ENCODE measurements at regions not wholly inside any gene's neighbourhood (a gene's known extent, or its start where the extent isn't known, plus 50 kb on each side); places are given as distances from the start of the nearest gene placed in this dataset.

- no peak for DNase-seq (ENCODE audit: low spot score)
These were observed 115.7 kb downstream of the OAT start for GRCh38 chr10:124302951-124303505.

GRCh38 chr10:124301736-124302135 lies 117.0 kb downstream of the OAT start:
- no peak for DNase-seq (ENCODE audit: low spot score)

GRCh38 chr10:124300735-124301134 lies 118.0 kb downstream of the OAT start:
- no peak for DNase-seq (ENCODE audit: low spot score)

GRCh38 chr10:124300224-124300623 lies 118.5 kb downstream of the OAT start:
- DNase-seq (ENCODE audit: low spot score): no peak

GRCh38 chr10:124299696-124300095 lies 119.0 kb downstream of the OAT start:
- DNase-seq (ENCODE audit: low spot score): no peak

GRCh38 chr10:124298891-124299290 lies 119.8 kb downstream of the OAT start:
- DNase-seq (ENCODE audit: low spot score): no peak

GRCh38 chr10:124296813-124297788 lies 121.6 kb downstream of the OAT start:
- no peak for DNase-seq (ENCODE audit: low spot score)

- no peak for DNase-seq (ENCODE audit: low spot score)
These were observed 122.5 kb downstream of the OAT start for GRCh38 chr10:124296121-124296812.

- DNase-seq (ENCODE audit: low spot score): no peak
These were observed 123.6 kb downstream of the OAT start for GRCh38 chr10:124294811-124295770.

- no peak for DNase-seq (ENCODE audit: low spot score)
These were observed 124.9 kb downstream of the OAT start for GRCh38 chr10:124293616-124294449.

GRCh38 chr10:124292911-124293615 lies 125.7 kb downstream of the OAT start:
- no peak for DNase-seq (ENCODE audit: low spot score)

GRCh38 chr10:124291001-124291701 lies 127.6 kb downstream of the OAT start:
- DNase-seq (ENCODE audit: low spot score): no peak

GRCh38 chr10:124289851-124290795 lies 128.6 kb downstream of the OAT start:
- no peak for DNase-seq (ENCODE audit: low spot score)

GRCh38 chr10:124288928-124289850 lies 129.5 kb downstream of the OAT start:
- no peak for DNase-seq (ENCODE audit: low spot score)

- DNase-seq (ENCODE audit: low spot score): no peak
These were observed 130.2 kb downstream of the OAT start for GRCh38 chr10:124288486-124288885.

- no peak for DNase-seq (ENCODE audit: low spot score)
These were observed 130.9 kb downstream of the OAT start for GRCh38 chr10:124287791-124288190.

GRCh38 chr10:124287071-124287685 lies 131.5 kb downstream of the OAT start:
- DNase-seq (ENCODE audit: low spot score): no peak
